ENCODE measurements at regions not wholly inside any gene's neighbourhood (a gene's known extent, or its start where the extent isn't known, plus 50 kb on each side); places are given as distances from the start of the nearest gene placed in this dataset.

GRCh38 chr1:222416001-222416791, 131.7 kb downstream of the HHIPL2 start:
- TF ChIP-seq, protein P1, sequence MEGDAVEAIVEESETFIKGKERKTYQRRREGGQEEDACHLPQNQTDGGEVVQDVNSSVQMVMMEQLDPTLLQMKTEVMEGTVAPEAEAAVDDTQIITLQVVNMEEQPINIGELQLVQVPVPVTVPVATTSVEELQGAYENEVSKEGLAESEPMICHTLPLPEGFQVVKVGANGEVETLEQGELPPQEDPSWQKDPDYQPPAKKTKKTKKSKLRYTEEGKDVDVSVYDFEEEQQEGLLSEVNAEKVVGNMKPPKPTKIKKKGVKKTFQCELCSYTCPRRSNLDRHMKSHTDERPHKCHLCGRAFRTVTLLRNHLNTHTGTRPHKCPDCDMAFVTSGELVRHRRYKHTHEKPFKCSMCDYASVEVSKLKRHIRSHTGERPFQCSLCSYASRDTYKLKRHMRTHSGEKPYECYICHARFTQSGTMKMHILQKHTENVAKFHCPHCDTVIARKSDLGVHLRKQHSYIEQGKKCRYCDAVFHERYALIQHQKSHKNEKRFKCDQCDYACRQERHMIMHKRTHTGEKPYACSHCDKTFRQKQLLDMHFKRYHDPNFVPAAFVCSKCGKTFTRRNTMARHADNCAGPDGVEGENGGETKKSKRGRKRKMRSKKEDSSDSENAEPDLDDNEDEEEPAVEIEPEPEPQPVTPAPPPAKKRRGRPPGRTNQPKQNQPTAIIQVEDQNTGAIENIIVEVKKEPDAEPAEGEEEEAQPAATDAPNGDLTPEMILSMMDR (IDR thresholded peaks at IDR 0.05 in 8 of 11, conservative IDR thresholded peaks at IDR 0.05 in 3 of 11) = no peak
- TF ChIP-seq POLR2AphosphoS5 (IDR thresholded peaks at IDR 0.05) = peak in 1 of 3 donors; percentile 18
- no peak for TF ChIP-seq POLR2A (IDR thresholded peaks at IDR 0.05)
